ENCODE measurements at regions not wholly inside any gene's neighbourhood (a gene's known extent, or its start where the extent isn't known, plus 50 kb on each side); places are given as distances from the start of the nearest gene placed in this dataset.

DNA sequence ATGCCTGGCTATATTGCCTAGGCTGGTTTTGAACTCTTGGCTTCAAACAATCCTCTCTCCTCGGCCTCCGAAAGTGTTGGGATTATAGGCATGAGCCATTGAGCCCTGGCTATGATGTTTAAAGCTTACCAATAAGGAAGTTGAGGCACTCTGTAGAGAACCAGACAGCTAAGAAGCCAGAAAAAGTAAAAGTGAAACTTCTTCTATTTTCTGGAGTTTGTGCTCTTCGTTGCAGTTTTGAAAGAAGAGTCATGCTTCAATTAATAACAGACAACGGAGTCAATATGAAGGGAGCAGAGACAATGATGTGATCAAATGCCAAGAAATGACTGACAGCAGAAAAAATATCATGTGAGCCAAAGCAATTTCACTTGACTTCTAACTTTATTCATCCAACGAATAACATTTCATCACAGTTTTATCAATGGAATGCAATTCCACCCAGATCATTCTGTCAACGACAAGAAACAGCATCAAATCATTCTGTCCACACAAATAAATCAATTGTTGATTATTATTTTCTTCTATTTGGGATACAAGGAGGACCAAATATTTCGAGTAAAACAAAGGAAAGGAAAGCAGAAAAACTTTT lies 175.5 kb upstream of the CELF4 start:
- DNase-seq (no peak), ATAC-seq (ENCODE audit: low FRiP score in 2 of 2) (no peak)
- Histone ChIP-seq H3K4me1 (no peaks in the 10 kb centered on the region), H3K36me3 (no peaks in the 10 kb centered on the region), H3K9me3 (no peaks in the 10 kb centered on the region), H3K4me3 (no peak overlapping the region), H3K27me3 (no peaks in the 10 kb centered on the region), H3K27ac (no peak overlapping the region)
- TF ChIP-seq, protein P1, sequence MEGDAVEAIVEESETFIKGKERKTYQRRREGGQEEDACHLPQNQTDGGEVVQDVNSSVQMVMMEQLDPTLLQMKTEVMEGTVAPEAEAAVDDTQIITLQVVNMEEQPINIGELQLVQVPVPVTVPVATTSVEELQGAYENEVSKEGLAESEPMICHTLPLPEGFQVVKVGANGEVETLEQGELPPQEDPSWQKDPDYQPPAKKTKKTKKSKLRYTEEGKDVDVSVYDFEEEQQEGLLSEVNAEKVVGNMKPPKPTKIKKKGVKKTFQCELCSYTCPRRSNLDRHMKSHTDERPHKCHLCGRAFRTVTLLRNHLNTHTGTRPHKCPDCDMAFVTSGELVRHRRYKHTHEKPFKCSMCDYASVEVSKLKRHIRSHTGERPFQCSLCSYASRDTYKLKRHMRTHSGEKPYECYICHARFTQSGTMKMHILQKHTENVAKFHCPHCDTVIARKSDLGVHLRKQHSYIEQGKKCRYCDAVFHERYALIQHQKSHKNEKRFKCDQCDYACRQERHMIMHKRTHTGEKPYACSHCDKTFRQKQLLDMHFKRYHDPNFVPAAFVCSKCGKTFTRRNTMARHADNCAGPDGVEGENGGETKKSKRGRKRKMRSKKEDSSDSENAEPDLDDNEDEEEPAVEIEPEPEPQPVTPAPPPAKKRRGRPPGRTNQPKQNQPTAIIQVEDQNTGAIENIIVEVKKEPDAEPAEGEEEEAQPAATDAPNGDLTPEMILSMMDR (IDR thresholded peaks at IDR 0.05): no peak
- TF ChIP-seq EP300 (IDR thresholded peaks at IDR 0.05) (no peak), POLR2AphosphoS5 (IDR thresholded peaks at IDR 0.05) (no peak), POLR2A (IDR thresholded peaks at IDR 0.05) (no peak)
- WGBS, 2 donors: 63 to 71% methylated on average over 7 of the region's 7 CpGs

- 89 to 92% methylated on average over 4 of the region's 4 CpGs for WGBS, 2 donors
- no peaks in the 10 kb centered on the region for H3K9me3 ChIP-seq
- ATAC-seq (ENCODE audit: low FRiP score in 2 of 2) (no peak), DNase-seq (no peak)
- TF ChIP-seq EP300 (IDR thresholded peaks at IDR 0.05) (no peak), POLR2AphosphoS5 (IDR thresholded peaks at IDR 0.05) (no peak), POLR2A (IDR thresholded peaks at IDR 0.05) (no peak)
- TF ChIP-seq, protein P1 (IDR thresholded peaks at IDR 0.05): no peak
- H3K36me3 ChIP-seq: no peaks in the 10 kb centered on the region
- no peak overlapping the region for H3K4me3 ChIP-seq
- H3K27me3 ChIP-seq: no peaks in the 10 kb centered on the region
- no peak overlapping the region for H3K27ac ChIP-seq
- no peaks in the 10 kb centered on the region for H3K4me1 ChIP-seq
Observed at GRCh38 chr18:37734406-37734805, 168.8 kb upstream of the CELF4 start.

DNA sequence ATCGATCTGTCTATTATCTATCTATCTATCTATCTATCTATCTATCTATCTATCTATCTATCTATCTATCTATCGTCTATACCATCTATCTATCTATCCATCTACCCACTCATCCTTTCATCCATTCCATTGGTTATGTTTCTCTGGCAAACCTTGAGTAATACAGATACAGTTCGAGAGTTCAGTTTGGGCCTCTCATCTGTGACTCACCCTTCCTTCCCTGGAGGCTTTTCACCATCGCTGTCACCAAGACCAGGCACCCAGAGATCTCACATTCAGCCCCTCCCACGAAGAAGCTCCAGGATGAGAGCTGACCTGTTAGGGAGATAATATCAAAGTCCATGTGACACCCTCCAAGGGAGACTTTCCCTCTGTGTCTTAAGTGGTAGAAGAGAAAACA lies 164.1 kb upstream of the CELF4 start:
- WGBS, 2 donors: 77 to 85% methylated on average over 5 of the region's 5 CpGs
- DNase-seq: no peak

GRCh38 chr18:37724206-37724605 lies 158.6 kb upstream of the CELF4 start:
- TF ChIP-seq EP300 (IDR thresholded peaks at IDR 0.05) (no peak), POLR2AphosphoS5 (IDR thresholded peaks at IDR 0.05) (no peak), POLR2A (IDR thresholded peaks at IDR 0.05) (no peak)
- TF ChIP-seq, protein P1 (IDR thresholded peaks at IDR 0.05): no peak
- H3K27ac ChIP-seq: no peak overlapping the region
- no peak for ATAC-seq (ENCODE audit: low FRiP score in 2 of 2)

More for the DNA sequence above, 164.1 kb upstream of the CELF4 start:
- H3K4me1 ChIP-seq: no peaks in the 10 kb centered on the region
- no peak overlapping the region for H3K4me3 ChIP-seq
- TF ChIP-seq, protein P1 (IDR thresholded peaks at IDR 0.05): no peak
- no peaks in the 10 kb centered on the region for H3K27me3 ChIP-seq
- H3K9me3 ChIP-seq: no peaks in the 10 kb centered on the region
- H3K27ac ChIP-seq: no peak overlapping the region
- no peak for ATAC-seq (ENCODE audit: low FRiP score in 2 of 2)
- H3K36me3 ChIP-seq: no peaks in the 10 kb centered on the region

More at GRCh38 chr18:37724206-37724605, 158.6 kb upstream of the CELF4 start:
- WGBS, 2 donors: 89% methylated on average over 4 of the region's 4 CpGs
- Histone ChIP-seq H3K4me1 (peaks cover 0 to 6% (median 0%) of the 10 kb centered on the region in 4 donors), H3K4me3 (no peak overlapping the region), H3K9me3 (no peaks in the 10 kb centered on the region), H3K27me3 (no peaks in the 10 kb centered on the region), H3K36me3 (no peaks in the 10 kb centered on the region)
- no peak for DNase-seq
